ENCODE measurements at regions not wholly inside any gene's neighbourhood (a gene's known extent, or its start where the extent isn't known, plus 50 kb on each side); places are given as distances from the start of the nearest gene placed in this dataset.

DNA sequence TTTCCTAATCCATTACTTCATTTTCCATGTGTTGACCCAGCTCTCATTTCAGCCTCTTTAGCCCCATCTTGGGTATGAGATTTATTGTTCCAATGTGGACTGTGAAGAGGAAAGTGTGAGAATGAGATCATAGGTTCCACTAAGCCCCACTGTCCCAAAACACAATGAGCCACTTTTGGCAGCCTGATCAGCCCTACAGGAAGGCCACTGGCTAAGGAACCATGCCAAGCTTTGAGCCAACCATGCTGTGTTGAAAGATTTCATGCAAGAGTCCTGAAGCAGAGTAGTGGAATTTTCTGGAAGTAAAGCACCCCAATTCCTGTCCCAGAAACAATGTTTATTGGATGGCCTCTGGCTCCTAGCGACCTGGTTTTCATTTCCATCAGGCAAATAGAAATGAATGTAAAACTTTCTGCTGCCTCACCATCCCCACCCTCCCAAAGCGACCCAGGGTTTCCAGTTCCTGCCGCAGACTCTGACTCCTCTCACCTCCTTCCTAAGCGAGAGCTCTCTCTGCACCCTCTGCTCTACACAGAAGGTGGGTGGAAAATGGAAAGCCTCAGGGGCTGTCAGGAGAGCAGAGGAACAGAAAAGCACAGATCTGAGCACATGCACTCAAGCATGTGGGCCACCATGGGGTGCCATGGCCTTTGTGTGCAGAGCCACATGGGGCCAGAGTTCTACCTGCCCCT is 73.1 kb downstream of the KCTD12 start:
- Mint-ChIP-seq H3K4me3 (no peak overlapping the region), H3K9me3 (peaks cover 16% of the 10 kb centered on the region), H3K4me1 (peaks cover 3% of the 10 kb centered on the region), H3K36me3 (no peaks in the 10 kb centered on the region), H3K27ac (no peak overlapping the region), H3K27me3 (ENCODE audit: low read depth) (peaks cover 50% of the 10 kb centered on the region)
- DNase-seq (ENCODE audit: low spot score in 2 of 2, unreplicated experiment in 2 of 2): no peak
- TF ChIP-seq, protein P1, sequence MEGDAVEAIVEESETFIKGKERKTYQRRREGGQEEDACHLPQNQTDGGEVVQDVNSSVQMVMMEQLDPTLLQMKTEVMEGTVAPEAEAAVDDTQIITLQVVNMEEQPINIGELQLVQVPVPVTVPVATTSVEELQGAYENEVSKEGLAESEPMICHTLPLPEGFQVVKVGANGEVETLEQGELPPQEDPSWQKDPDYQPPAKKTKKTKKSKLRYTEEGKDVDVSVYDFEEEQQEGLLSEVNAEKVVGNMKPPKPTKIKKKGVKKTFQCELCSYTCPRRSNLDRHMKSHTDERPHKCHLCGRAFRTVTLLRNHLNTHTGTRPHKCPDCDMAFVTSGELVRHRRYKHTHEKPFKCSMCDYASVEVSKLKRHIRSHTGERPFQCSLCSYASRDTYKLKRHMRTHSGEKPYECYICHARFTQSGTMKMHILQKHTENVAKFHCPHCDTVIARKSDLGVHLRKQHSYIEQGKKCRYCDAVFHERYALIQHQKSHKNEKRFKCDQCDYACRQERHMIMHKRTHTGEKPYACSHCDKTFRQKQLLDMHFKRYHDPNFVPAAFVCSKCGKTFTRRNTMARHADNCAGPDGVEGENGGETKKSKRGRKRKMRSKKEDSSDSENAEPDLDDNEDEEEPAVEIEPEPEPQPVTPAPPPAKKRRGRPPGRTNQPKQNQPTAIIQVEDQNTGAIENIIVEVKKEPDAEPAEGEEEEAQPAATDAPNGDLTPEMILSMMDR (IDR thresholded peaks at IDR 0.05; ENCODE audit: unreplicated experiment): no peak

GRCh38 chr13:76812206-76812897 is 73.9 kb downstream of the KCTD12 start:
- Mint-ChIP-seq H3K9me3 (peaks cover 22% of the 10 kb centered on the region), H3K27me3 (ENCODE audit: low read depth) (peaks cover 43% of the 10 kb centered on the region), H3K4me1 (peaks cover 3% of the 10 kb centered on the region), H3K36me3 (no peaks in the 10 kb centered on the region), H3K4me3 (no peak overlapping the region), H3K27ac (peak overlapping the region; percentile 27)
- TF ChIP-seq, protein P1 (IDR thresholded peaks at IDR 0.05; ENCODE audit: unreplicated experiment): no peak
- no peak for DNase-seq (ENCODE audit: low spot score in 2 of 2, unreplicated experiment in 2 of 2)

DNA sequence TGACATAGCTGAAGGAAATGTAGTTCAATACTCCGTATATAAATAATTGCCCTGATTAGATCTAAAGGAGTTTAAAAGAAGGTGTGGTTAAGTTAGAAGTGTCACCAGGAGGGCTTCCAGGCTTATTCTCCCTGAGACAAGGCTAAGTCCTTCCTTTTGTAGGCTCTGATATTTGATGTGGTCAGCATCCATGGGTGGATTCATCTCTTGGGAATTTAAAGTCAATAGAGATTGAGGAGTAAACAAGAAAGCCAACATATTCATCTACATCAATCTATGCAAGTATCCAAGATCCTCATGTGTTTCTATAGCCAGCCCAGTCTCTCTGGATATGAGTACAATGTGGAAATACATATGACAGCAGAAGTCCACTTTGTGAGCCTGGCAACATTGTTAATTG is 76.8 kb downstream of the KCTD12 start:
- no peak for DNase-seq (ENCODE audit: low spot score in 2 of 2, unreplicated experiment in 2 of 2)
- Mint-ChIP-seq H3K27me3 (ENCODE audit: low read depth) (peaks cover 27% of the 10 kb centered on the region), H3K36me3 (no peaks in the 10 kb centered on the region), H3K4me3 (no peak overlapping the region), H3K4me1 (peaks cover 3% of the 10 kb centered on the region), H3K9me3 (peaks cover 22% of the 10 kb centered on the region), H3K27ac (no peak overlapping the region)
- TF ChIP-seq, protein P1 (IDR thresholded peaks at IDR 0.05; ENCODE audit: unreplicated experiment): no peak

GRCh38 chr13:76808927-76809326 is 77.3 kb downstream of the KCTD12 start:
- no peak overlapping the region for H3K27ac Mint-ChIP-seq
- peaks cover 3% of the 10 kb centered on the region for H3K4me1 Mint-ChIP-seq
- H3K27me3 Mint-ChIP-seq (ENCODE audit: low read depth): peaks cover 22% of the 10 kb centered on the region
- no peaks in the 10 kb centered on the region for H3K36me3 Mint-ChIP-seq
- no peak overlapping the region for H3K4me3 Mint-ChIP-seq
- DNase-seq (ENCODE audit: low spot score in 2 of 2, unreplicated experiment in 2 of 2): no peak
- peaks cover 22% of the 10 kb centered on the region for H3K9me3 Mint-ChIP-seq
- TF ChIP-seq, protein P1 (IDR thresholded peaks at IDR 0.05; ENCODE audit: unreplicated experiment): no peak

DNA sequence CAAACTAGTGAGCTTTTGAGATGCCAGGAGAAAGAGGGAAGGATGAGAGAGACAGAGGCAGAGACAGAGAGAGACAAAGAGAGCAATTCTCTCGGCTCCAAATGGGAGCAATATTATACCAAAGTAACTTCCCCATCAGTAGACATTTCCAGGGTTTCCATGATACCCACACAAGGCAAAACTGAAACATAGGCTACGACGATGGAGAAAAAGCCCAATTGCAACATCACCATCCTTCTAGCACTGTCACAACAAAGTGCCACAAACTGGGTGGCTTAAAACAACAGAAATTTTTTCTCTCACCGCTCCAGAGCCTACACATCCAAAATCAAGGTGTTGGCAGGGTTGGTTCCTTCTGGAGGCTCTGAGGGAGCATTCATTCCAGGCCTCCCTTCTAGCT is 81.4 kb downstream of the KCTD12 start:
- no peaks in the 10 kb centered on the region for H3K36me3 Mint-ChIP-seq
- H3K27ac Mint-ChIP-seq: no peak overlapping the region
- H3K4me1 Mint-ChIP-seq: no peaks in the 10 kb centered on the region
- TF ChIP-seq, protein P1 (IDR thresholded peaks at IDR 0.05; ENCODE audit: unreplicated experiment): no peak
- H3K9me3 Mint-ChIP-seq: peaks cover 12% of the 10 kb centered on the region
- DNase-seq (ENCODE audit: low spot score in 2 of 2, unreplicated experiment in 2 of 2): no peak
- no peak overlapping the region for H3K4me3 Mint-ChIP-seq
- no peaks in the 10 kb centered on the region for H3K27me3 Mint-ChIP-seq (ENCODE audit: low read depth)
